ENCODE measurements at regions not wholly inside any gene's neighbourhood (a gene's known extent, or its start where the extent isn't known, plus 50 kb on each side); places are given as distances from the start of the nearest gene placed in this dataset.
A peak's percentile ranks its signal among the peaks of the same experiment; 100 is the strongest.

GRCh38 chr4:57607566-57608180 lies 497.5 kb upstream of the IGFBP7 start:
- DNase-seq (ENCODE audit: low spot score) = no peak

- peak; percentile 14 for DNase-seq (ENCODE audit: low spot score)
These were observed 495.2 kb upstream of the IGFBP7 start for GRCh38 chr4:57605376-57605775.

GRCh38 chr4:57602141-57602540 lies 492.0 kb upstream of the IGFBP7 start:
- DNase-seq (ENCODE audit: low spot score) = no peak

- DNase-seq (ENCODE audit: low spot score) = no peak
These were observed 480.9 kb upstream of the IGFBP7 start for GRCh38 chr4:57591073-57591472.

- no peak for DNase-seq (ENCODE audit: low spot score)
These were observed 478.4 kb upstream of the IGFBP7 start for GRCh38 chr4:57588557-57588956.

GRCh38 chr4:57580710-57581599 lies 470.8 kb upstream of the IGFBP7 start:
- DNase-seq (ENCODE audit: low spot score) = no peak

GRCh38 chr4:57575426-57575825 lies 465.2 kb upstream of the IGFBP7 start:
- no peak for DNase-seq (ENCODE audit: low spot score)

GRCh38 chr4:57554556-57555092 lies 444.4 kb upstream of the IGFBP7 start:
- DNase-seq (ENCODE audit: low spot score) = no peak

GRCh38 chr4:57553728-57554127 lies 443.5 kb upstream of the IGFBP7 start:
- DNase-seq (ENCODE audit: low spot score) = no peak

- DNase-seq (ENCODE audit: low spot score) = no peak
These were observed 440.0 kb upstream of the IGFBP7 start for GRCh38 chr4:57550198-57550597.

- DNase-seq (ENCODE audit: low spot score) = no peak
These were observed 438.7 kb upstream of the IGFBP7 start for GRCh38 chr4:57548856-57549255.

GRCh38 chr4:57544811-57545654 lies 434.8 kb upstream of the IGFBP7 start:
- no peak for DNase-seq (ENCODE audit: low spot score)

GRCh38 chr4:57504797-57505530 lies 394.8 kb upstream of the IGFBP7 start:
- DNase-seq (ENCODE audit: low spot score) = no peak

- no peak for DNase-seq (ENCODE audit: low spot score)
These were observed 394.0 kb upstream of the IGFBP7 start for GRCh38 chr4:57504139-57504538.

- DNase-seq (ENCODE audit: low spot score) = no peak
These were observed 391.5 kb upstream of the IGFBP7 start for GRCh38 chr4:57501720-57502119.

GRCh38 chr4:57499786-57500185 lies 389.6 kb upstream of the IGFBP7 start:
- DNase-seq (ENCODE audit: low spot score) = no peak

GRCh38 chr4:57498251-57498650 lies 388.1 kb upstream of the IGFBP7 start:
- no peak for DNase-seq (ENCODE audit: low spot score)

GRCh38 chr4:57496697-57497471 lies 386.7 kb upstream of the IGFBP7 start:
- DNase-seq (ENCODE audit: low spot score) = no peak

GRCh38 chr4:57494821-57495220 lies 384.6 kb upstream of the IGFBP7 start:
- no peak for DNase-seq (ENCODE audit: low spot score)

GRCh38 chr4:57492251-57492878 lies 382.2 kb upstream of the IGFBP7 start:
- DNase-seq (ENCODE audit: low spot score) = no peak
